ENCODE measurements at regions not wholly inside any gene's neighbourhood (a gene's known extent, or its start where the extent isn't known, plus 50 kb on each side); places are given as distances from the start of the nearest gene placed in this dataset.

DNA sequence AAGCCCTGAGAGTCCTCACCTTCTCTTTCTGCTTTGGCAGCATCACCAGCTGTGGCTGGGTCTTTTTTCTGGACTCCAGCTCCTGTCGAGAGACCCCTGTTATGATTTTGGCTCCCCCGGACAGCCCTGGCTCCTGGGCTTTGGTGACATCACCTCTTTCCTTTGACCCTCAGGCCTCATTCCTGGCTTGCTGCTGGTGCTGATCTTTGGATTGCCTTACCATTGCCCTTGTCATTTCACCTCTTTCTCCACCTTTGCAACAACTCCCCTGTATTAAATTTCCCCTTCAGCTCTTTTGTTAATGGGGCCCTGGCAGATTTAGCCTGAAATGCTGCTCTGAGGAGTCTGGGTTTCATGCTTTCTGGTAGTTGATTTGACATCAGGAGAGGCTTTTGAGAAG, 322.8 kb downstream of the ZSWIM6 start:
- no peak for DNase-seq

DNA sequence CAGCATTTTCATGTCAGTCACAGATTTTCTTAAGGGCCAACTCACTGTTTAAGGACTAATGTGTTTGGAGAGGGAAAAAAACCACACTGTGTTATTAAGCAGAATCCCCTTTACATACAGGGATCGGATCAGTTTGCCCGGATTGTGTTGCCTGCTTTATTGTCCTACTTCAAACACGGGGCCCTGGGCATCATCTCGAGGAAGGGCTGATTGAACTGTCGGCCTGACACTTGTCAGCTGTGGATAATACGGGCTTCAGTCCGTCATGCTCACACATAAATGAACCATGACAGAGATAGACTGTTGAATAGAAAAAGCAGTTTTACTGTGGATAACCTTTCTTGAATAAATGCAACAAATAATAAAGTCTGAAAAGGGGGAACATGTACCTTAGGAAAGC, 325.0 kb downstream of the ZSWIM6 start:
- no peak for DNase-seq

DNA sequence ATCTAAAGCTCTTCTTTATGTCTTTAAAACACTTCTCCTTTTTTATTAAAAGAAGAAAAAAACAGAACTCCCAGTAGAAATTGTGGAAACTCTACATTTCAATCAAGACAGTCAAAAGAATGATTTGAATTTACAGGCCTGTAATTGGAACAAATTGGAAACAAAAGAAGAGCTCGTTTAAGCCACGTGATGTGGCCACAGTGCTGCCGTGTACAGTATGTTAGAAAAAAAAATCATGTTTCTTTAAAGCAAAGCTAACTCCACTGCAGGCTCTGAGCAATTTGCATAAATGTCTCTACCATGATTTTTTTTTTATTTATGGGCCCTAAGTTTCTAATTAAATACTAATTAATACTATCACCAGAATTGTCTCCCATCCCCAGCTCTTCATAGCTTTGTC, 325.6 kb downstream of the ZSWIM6 start:
- no peak for DNase-seq

DNA sequence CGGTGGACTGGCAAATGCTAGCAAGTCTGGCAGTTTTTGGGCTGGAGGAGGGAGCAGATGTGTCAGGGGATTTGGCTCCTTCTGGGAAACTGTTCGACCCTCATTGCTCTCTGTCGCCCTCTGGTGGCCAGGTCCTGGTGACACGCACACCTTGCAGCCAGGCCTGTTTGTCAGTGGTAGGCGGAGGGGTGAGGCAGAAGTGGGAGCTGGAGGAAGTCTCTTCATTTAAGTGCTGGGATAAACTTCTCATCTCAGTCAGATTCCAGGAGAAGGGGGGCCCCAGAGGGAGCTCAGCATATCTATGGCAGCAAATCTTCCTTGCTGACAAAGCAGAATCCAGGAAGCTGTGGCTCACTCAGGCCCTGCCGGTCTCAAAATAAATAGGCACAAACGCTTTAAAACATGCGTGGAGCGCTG, 326.5 kb downstream of the ZSWIM6 start:
- peak; percentile 86 for DNase-seq

DNA sequence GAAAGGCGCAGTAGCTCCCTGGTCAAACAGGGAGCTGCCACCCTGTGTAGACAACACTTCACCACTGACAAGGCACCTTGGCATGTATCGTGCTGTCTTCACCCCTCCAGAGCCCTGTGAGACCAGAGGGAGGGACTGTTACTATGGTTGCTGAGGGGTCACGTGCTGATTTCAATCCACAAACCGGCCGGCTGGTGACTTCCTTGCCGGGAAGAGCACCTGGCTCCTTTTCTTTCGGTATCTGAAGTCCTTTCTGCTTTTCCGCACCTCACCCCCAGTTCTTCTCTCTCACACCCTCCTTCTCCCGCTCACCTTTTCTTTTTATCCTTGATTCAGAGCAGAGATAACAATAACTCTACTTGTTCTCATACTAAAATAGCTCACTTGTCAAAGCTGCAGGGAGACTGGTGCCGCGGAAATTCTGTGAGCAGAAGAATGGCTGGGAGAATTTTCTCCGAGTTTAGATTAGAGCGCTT, 327.2 kb downstream of the ZSWIM6 start:
- no peak for DNase-seq

DNA sequence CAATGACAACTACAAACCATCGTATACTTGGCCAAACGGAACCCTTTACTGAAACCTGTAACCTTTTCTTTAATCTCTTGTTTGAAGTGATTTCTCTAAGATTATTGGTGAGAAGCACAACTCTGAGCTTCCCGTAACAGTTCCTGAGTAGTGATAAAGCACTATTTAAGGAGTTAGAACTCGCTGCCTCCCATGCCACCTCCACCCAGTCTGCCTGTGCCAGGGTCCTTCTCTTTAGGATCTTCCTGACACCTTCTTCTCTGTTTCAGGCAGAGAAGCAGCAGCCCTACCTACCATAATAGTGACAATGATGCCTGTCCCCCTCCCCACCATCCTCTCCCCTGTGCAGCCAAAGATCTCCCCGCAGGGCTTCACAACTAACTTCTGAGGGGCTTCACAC, 330.6 kb downstream of the ZSWIM6 start:
- no peak for DNase-seq

DNA sequence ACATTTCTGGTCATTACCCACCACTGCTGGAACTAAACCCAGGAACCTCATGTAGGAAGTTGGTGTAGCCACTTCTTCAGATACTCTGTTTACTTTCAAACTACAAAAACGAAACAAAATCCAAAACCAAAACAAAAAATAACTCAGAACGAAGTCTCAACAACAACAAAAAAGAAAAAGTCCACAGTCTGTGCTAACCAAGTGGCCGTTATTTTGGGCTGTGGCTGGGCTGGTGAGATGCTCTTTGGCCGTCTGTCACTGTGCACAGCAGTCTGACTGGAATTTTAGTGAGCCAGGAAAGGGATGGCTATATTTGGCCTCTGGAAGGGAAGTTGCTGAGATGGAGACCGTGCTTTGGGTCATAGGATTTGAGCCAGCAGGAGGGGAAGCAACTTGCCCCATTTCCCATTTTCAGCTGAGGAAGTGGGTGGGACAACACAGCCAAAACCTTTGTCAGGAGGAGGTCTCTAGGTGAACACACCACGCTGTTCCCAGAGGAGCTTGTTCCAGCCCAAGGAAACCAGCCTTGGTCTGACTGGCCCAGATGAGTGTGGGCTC, 334.1 kb downstream of the ZSWIM6 start:
- DNase-seq: no peak

DNA sequence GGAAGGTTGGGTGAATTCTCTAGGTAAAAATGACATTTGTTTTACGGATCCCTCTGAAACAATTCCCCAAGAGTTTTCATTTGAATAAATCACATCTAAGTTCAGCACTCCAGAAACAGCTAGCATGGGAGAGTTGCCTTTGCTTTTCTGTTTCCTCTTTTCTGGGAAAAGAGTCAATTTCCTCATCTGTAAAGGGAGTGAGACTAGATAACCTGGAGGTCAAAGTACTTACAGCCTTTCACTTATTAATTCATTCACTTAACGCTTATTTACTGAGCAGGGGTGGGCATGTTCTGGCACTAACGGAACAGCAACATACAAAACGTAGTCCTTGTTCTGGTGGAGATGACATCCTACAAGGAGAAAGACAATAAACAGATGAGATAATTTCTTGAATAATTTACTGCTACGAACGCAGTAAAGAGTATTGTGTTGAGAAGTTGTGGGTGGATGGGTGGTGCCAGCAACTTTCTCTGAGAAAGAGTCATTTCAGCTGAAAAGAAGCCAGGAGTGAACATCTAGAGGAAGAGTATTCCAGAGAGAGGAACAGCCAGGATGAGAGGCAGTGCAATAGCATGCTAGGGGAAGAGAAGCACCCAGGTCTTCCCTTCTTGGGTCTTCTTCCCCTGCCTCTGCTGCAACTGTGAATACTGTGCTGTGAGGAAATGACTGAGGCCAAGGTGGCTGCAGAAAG, 335.6 kb downstream of the ZSWIM6 start:
- DNase-seq: no peak

DNA sequence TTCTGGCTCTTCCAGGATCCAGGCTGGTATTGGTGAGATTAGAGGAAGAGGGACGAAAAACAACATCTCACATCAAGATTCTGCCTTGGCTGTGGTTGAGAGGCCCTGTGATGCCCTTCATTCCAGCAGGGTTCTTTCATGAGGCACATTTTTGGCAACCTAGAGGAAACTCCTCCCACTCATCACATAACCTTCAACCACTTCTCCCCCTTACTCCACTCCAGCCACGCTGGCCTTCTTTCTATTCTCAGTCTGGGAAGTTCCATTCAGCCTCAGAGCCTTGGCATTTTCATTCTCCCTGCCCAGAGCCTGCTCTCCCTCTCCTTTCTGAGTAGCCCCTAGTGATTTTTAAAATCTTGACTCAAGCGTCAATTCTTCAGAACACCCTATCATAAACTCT, 337.5 kb downstream of the ZSWIM6 start:
- no peak for DNase-seq

DNA sequence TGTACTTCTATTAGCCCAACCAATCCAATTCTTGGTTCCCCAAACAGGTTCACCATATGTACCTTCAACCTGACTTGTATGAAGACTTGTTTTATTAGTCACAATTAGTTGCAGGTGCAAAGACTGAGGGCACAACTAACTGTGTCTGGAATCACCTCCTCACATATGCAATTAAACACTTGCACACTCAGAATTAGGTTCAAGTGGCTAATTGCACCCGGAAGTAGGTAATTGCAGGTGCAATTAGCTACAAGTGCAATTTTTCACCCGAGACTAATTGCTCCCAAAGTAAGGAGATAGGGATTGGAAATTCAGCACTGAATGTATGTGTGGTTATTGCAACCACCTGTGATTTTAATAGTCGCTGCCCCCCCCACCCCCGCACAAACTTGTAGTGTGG, 338.9 kb downstream of the ZSWIM6 start:
- DNase-seq: no peak

DNA sequence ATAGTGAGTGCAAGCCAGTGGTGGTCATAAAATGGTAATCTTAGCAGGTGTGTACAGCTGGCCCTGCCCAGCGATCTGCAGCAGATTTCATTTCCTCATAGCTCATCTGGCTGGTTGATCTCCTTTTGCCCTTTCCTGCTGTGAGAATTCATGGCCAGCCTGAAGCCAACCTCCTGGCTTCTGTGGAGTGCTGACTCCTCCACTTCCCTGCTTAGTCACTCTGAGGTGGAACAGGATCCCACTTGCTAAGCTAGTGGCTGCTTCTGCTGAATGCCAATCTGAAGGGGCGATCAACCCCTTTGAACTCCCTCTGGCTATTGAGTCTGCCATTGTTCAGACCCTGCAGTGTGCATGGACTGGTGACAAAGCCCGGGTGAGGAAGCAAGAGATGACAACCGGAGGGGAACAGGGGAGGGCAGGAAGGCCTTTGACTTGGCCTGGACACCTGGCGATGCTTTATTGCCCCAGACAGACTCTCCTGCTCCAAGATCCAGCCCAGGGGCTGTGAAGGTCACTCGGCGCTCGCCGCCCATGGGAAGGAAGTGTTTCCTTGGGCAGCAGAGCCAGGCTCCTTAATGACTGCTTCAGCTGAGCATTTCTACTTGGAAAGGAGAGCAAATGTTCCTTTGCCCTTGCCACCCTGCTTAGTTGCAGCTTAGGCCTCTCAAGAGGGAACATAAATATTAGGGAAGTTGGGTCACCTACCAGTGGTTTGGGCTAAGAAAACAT, 341.1 kb downstream of the ZSWIM6 start:
- no peak for DNase-seq

DNA sequence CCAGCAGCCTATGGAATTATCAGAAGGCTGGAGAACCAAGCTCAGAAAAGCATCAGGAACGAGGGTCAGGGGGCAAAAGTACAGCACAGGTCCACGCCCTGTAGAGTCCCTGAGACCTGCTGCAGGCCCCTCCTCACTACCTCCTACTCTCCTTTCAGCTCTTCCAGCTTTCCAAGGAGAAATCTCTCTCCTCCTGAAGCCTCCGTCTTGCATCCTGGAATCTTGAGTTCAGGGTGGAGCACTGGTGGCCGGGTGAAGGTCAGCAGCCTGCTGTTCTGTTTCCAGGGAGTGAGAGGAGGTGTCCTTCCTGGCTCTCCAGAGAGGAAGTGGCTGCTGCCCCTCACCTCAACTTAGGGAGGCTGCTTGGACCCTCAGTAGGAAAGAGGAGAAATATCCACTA, 342.3 kb downstream of the ZSWIM6 start:
- no peak for DNase-seq

DNA sequence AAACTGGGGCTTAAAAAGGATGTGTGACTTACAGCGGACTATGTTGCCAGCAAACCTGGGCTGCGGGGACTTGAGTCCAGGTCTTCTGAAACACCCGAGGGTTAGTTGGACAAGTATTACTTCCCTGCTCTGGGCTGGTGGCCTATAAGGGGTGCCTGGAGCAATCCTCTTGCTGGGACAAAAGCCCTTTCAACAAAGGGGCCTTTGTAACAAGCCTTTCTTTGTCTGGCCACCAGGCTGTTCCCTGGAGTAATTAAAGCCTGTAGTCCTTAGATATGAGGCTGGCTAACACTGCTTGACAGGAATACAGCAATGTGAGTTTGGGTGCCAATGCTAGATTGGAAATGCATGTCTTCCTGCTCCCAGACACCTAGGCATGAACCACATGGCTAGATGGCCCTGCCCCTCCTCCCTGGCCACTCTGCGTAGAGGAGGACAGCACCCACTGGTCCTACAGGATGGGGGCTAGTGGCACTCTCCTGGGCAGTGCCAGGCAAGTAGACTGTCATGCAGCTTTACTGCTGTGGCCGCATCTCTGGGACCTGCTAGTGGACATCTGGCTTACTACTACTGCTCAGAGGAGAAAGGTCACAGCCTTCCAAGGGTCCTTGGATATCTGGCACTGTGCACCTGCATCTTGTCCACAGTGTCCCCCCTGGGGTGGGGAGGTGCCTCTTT, 343.1 kb downstream of the ZSWIM6 start:
- no peak for DNase-seq

DNA sequence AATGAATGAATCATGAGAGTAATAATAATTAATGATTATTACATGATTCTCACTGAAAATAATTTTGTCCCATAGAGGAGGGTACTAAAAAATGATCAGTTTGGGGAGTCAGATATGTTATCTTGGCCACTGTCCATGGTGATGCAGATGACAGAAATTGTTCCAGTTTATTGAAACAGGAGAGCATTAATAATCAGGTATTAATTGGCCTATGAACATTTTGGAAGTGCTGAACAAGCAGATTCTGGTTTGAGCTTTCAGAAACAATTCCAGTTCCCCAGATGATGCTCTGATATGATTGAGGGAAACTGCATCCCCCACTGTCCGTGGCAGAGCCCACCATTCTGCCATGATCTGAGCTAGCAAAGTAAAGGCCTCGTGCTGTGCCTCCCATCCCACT, 345.2 kb downstream of the ZSWIM6 start:
- no peak for DNase-seq

DNA sequence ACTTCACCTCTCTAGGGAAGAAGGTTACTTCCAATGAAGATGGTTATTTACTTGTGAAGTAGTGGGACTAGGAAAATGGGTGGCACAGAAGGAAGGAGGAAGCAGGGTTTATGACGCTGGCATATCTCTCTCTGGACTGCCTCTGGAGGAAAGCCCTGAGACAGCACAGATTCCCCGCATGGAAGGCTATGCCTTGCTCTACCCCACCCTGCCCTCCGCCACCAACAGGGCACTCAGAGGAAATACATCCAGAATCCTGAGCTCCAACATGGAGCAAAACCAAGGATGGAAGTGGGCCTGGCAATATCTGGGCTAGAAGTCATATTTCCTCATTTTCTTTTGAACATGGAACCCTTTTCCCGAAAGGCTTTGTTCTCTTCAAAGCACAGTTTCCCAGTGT, 346.9 kb downstream of the ZSWIM6 start:
- DNase-seq: no peak

DNA sequence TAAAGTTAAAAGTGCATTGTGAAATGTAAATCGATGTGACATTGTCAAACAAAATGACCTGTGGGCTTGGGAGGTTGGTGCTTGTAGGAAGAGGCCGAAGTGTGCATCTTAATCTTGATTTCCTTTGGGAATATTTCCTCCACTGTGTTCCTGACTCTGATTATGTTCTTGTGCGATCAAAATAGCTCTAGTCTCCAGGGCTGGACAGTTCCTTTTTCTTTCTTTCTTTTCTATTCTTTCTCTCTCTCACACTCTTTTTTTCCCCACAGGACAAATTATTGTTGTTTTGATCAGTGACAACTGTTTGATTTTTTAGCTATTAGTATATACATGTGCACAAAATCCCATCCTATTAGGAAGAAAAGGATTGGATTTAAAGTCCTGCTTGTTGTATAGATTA, 347.5 kb downstream of the ZSWIM6 start:
- no peak for DNase-seq

DNA sequence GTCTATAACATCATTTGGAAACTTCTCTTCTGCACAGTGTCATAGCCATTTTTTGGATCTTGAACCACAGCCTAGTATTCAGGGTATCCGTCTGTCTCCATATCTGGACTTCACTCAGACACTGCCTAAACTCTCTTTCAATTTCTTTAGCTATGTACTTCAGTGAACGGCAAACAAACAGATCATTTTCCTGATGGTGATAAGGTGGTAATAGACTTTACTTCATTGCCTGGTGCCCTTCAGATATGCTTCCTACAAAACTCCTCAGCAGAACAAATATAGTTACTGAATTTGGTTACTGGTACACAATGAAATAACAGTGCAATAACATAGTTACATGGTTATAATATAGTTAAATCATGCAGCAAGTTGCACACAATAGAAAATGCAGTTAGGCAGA, 348.2 kb downstream of the ZSWIM6 start:
- DNase-seq: no peak

DNA sequence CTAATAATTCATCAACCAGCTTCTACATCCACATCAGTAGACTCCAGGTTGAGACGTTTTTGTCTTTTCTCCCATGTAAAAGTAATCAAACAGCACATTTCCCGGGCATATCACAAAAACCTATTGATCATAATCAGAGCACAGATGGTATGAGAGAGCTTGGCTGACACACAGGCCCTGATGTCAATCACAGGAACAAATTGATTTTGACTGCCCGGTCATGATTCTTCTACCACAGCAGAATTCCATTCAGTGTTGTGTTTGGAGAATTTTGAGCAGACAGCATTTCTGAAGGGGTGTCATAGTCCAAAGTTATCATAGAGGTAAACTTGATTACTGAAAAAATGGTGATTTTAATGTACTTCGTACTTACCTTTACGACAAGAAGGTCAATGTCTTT, 351.1 kb downstream of the ZSWIM6 start:
- DNase-seq: no peak

DNA sequence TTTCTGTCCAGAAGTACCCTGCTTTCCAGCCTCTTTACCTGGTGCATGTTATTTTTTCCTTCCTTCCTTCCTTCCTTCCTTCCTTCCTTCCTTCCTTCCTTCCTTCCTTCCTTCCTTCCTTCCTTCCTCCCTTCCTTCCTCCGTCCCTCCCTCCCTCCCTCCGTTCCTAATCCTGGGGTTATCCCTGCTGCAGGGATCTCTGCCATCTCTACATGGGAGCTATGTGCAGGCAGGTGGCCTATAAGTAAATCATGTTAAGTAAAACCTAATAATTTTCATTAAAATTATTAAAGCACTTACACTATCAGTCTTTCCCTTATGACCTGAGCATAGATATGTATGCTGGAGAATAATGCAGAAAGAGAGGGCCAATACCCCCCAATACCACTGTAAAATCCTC, 351.9 kb downstream of the ZSWIM6 start:
- DNase-seq: no peak

DNA sequence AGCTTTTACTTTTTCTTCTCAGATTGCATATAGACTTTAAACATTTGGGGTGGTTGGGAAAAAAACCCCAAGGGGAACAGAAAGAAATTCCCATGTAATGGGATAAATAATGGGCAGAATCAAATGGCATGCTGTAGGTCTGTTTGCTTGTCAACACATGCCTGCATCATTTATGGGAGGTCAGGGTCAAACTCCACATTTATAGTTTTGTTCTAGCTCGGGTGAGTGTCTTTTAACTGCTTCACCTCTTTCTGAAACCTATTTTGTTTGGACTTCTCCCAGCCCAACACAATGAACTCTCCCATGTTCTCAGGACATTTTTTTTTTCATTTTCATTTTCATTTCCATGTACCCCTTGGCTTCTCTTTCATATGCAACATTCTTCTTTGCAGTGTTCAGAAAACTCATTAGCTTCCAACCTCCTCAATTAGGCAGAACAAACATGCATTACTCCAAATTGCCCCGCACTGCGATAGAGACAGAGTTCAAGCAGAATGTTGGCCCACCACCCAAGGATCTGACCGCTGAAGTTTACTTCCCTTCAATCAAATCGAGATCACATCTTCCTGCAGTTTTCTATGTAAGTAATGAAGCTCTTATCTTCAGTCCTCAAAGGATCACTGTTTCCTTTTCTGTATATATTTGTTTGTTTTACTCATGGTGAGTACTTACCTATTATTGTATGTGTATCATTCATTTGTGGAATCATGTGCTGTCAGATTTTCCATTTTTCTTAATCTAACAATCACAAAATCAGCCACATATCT, 354.6 kb downstream of the ZSWIM6 start:
- no peak for DNase-seq

DNA sequence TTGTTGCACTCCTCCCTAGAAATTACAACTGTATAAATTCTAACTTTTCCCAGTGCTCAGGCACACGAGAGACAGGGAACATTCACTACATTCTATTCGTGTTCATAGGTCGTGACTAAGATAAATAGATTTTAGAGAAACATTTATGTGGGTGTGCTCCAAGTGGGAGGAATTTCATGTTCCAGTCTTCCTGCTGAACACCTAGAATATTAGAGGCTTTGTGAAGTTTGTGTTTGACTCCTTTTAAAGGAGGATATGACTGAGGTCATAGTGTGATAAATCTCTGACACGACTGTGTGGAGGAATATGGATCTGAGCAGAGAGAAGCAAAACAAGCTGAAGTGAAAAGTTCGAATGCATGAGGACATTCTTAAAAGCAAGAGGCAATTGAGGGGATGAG, 355.3 kb downstream of the ZSWIM6 start:
- no peak for DNase-seq

DNA sequence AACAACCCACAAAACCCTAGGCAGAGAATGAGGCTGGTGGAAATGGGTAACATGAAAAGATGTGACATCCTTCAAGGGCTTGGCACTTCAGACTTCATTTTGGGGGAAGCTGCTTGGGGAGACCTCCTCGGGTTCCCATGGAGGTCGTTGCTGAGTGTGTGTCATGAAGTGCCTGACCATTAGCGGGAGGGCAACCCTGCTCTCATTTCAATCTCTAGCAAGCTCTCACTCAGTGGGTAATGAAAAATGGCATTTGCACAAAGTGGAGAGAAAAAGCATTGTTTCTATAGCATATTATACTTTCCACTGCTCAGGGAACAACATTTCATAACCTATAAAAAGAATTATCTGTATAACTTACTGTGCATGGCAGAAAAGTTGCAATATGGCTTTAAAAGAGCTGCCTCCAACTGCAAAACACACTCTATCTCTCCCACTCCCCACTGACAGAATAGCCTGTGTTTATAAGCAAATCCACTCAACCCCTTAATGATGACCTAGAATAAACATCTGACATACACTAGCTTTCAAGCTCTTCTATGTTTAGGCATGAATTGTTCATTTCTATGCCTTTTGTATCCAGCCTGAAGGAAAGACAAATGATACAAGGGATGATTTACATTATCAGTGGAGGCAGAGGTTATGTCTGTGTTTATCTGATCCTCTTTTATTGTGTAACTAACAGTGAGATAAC, 357.2 kb downstream of the ZSWIM6 start:
- no peak for DNase-seq

All from stimulated activated CD4-positive, alpha-beta T cell treated with anti-CD3 and anti-CD28 coated beads, Interleukin-4, amount 100 ng/mL, for 24 hours (primary cell).